H9 (cell line): ENCODE measurements at regions not wholly inside any gene's neighbourhood (a gene's known extent, or its start where the extent isn't known, plus 50 kb on each side); places are given as distances from the start of the nearest gene placed in this dataset.

ENCODE experiments used
- DNase-seq: peaks from one replicate; pipeline ENCODE4 v3.0.0-alpha.2; 2017
- H2AFZ ChIP-seq: one replicate; pipeline ENCODE4 v1.6.1; 2013; ENCODE audit warnings: mild to moderate bottlenecking, low read length, control low read depth, moderate library complexity
- H2AK5ac ChIP-seq: 2 replicates; pipeline ENCODE4 v1.6.1; 2013; ENCODE audit warnings: low read length, control low read depth, mixed read lengths; ENCODE audit not compliant: insufficient read length
- H2BK120ac ChIP-seq: one replicate; pipeline ENCODE4 v1.6.1; 2013; ENCODE audit warnings: low read depth, mild to moderate bottlenecking, low read length, control low read depth, inconsistent platforms; ENCODE audit not compliant: poor library complexity, severe bottlenecking
- H2BK12ac ChIP-seq: 2 replicates; pipeline ENCODE4 v1.6.1; 2013; ENCODE audit warnings: low read length, control low read depth, mixed read lengths, low read depth; ENCODE audit not compliant: insufficient read length
- H2BK15ac ChIP-seq: 2 replicates; pipeline ENCODE4 v1.6.1; 2013; ENCODE audit warnings: low read depth, low read length, control low read depth
- H2BK20ac ChIP-seq: one replicate; pipeline ENCODE4 v1.6.1; 2013; ENCODE audit warnings: low read depth, mild to moderate bottlenecking, low read length, control low read depth, inconsistent platforms; ENCODE audit not compliant: poor library complexity, severe bottlenecking
- H2BK5ac ChIP-seq: 2 replicates; pipeline ENCODE4 v1.6.1; 2013; ENCODE audit warnings: low read length, control low read depth, mixed read lengths; ENCODE audit not compliant: insufficient read length
- H3K14ac ChIP-seq: 2 replicates; pipeline ENCODE4 v1.6.1; 2013; ENCODE audit warnings: low read length, control low read depth; ENCODE audit not compliant: insufficient read depth
- H3K18ac ChIP-seq: 2 replicates; pipeline ENCODE4 v1.6.1; 2013; ENCODE audit warnings: low read depth, mild to moderate bottlenecking, mixed read lengths, low read length, control low read depth; ENCODE audit not compliant: insufficient read length
- H3K23ac ChIP-seq: 2 replicates; pipeline ENCODE4 v1.6.1; 2013; ENCODE audit warnings: low read length, control low read depth, mixed read lengths, low read depth; ENCODE audit not compliant: insufficient read length
- H3K23me2 ChIP-seq: 2 replicates; pipeline ENCODE4 v1.6.1; 2013; ENCODE audit warnings: low read depth, mild to moderate bottlenecking, mixed read lengths, low read length, control low read depth; ENCODE audit not compliant: insufficient read length, poor library complexity, severe bottlenecking
- H3K27ac ChIP-seq: 2 replicates; pipeline ENCODE4 v1.5.1; 2013; ENCODE audit warnings: low read length, control low read depth, mixed read lengths, low read depth; ENCODE audit not compliant: insufficient read length
- H3K27me3 ChIP-seq: 2 replicates; pipeline ENCODE4 v1.6.1; 2013; ENCODE audit warnings: low read length, control low read depth, inconsistent platforms; ENCODE audit not compliant: insufficient read depth
- H3K4ac ChIP-seq: 2 replicates; pipeline ENCODE4 v1.6.1; 2013; ENCODE audit warnings: low read depth, mild to moderate bottlenecking, control low read depth, inconsistent platforms, low read length, moderate library complexity
- H3K4me1 ChIP-seq: 2 replicates; pipeline ENCODE4 v1.6.1; 2013; ENCODE audit warnings: low read length, control low read depth, inconsistent platforms; ENCODE audit not compliant: insufficient read depth
- H3K4me2 ChIP-seq: 2 replicates; pipeline ENCODE4 v1.6.1; 2013; ENCODE audit warnings: low read length, control low read depth, mixed read lengths; ENCODE audit not compliant: insufficient read length, insufficient read depth
- H3K56ac ChIP-seq: 2 replicates; pipeline ENCODE4 v1.6.1; 2013; ENCODE audit warnings: low read depth, mild to moderate bottlenecking, mixed read lengths, low read length, control low read depth; ENCODE audit not compliant: insufficient read length
- H3K79me1 ChIP-seq: 2 replicates; pipeline ENCODE4 v1.6.1; 2013; ENCODE audit warnings: low read depth, mild to moderate bottlenecking, moderate library complexity, low read length, control low read depth, inconsistent platforms; ENCODE audit not compliant: insufficient read depth, poor library complexity, severe bottlenecking
- H3K79me2 ChIP-seq: 2 replicates; pipeline ENCODE4 v1.6.1; 2013; ENCODE audit warnings: low read length, control low read depth, inconsistent platforms; ENCODE audit not compliant: insufficient read depth
- H3K9ac ChIP-seq: 2 replicates; pipeline ENCODE4 v1.6.1; 2013; ENCODE audit warnings: low read length, control low read depth, mixed read lengths; ENCODE audit not compliant: insufficient read length; ENCODE audit errors: extremely low read depth
- H3K9me3 ChIP-seq: one replicate; pipeline ENCODE4 v1.6.1; 2013; ENCODE audit warnings: low read depth, low read length, inconsistent platforms; ENCODE audit not compliant: control insufficient read depth
- H3T11ph ChIP-seq: one replicate; pipeline ENCODE4 v1.6.1; 2013; ENCODE audit warnings: mild to moderate bottlenecking, low read length, control low read depth, inconsistent platforms
- H4K20me1 ChIP-seq: one replicate; pipeline ENCODE4 v1.6.1; 2013; ENCODE audit not compliant: control insufficient read depth, insufficient read length, insufficient read depth
- H4K5ac ChIP-seq: 2 replicates; pipeline ENCODE4 v1.6.1; 2013; ENCODE audit warnings: low read depth, mild to moderate bottlenecking, mixed read lengths, low read length, control low read depth; ENCODE audit not compliant: insufficient read length
- H4K8ac ChIP-seq: replicated peaks from 2 replicates; pipeline ENCODE4 v1.6.1; 2013; ENCODE audit warnings: low read length, control low read depth, mixed read lengths, low read depth; ENCODE audit not compliant: insufficient read length
- H4K91ac ChIP-seq: 2 replicates; pipeline ENCODE4 v1.6.1; 2013; ENCODE audit warnings: low read depth, mild to moderate bottlenecking, moderate library complexity, mixed read lengths, low read length, control low read depth; ENCODE audit not compliant: insufficient read length
- H3K27ac Mint-ChIP-seq, 3 experiments: 2 replicates in 2 of 3; 3 replicates in 1 of 3; pipeline ENCODE4 v1.8.0; 2020 to 2021; ENCODE audit warnings: mixed read lengths in 3 of 3, mild to moderate bottlenecking in 1 of 3, moderate library complexity in 1 of 3
- H3K27me3 Mint-ChIP-seq: 2 replicates; pipeline ENCODE4 v1.8.0; 2021; ENCODE audit warnings: low read depth, mild to moderate bottlenecking, moderate library complexity, mixed read lengths
- H3K36me3 Mint-ChIP-seq, 3 experiments: 2 replicates in 2 of 3; 3 replicates in 1 of 3; pipeline ENCODE4 v1.8.0; 2020 to 2021; ENCODE audit warnings: low read depth in 3 of 3, mixed read lengths in 3 of 3; ENCODE audit not compliant: insufficient read depth in 1 of 3
- H3K4me1 Mint-ChIP-seq, 2 experiments: 2 replicates each; pipeline ENCODE4 v1.8.0; 2020; ENCODE audit warnings: mixed read lengths in 2 of 2
- H3K4me3 Mint-ChIP-seq, 2 experiments: 2 replicates in 1 of 2; 3 replicates in 1 of 2; pipeline ENCODE4 v1.8.0; 2020 to 2021; ENCODE audit warnings: mild to moderate bottlenecking in 2 of 2, mixed read lengths in 2 of 2, moderate library complexity in 1 of 2
- H3K9me3 Mint-ChIP-seq, 2 experiments: 2 replicates in 1 of 2; 3 replicates in 1 of 2; pipeline ENCODE4 v1.8.0; 2020; ENCODE audit warnings: mild to moderate bottlenecking in 2 of 2, mixed read lengths in 2 of 2, moderate library complexity in 1 of 2
- WGBS: extraction: QIAGEN DNeasy Blood & Tissue Kit; methylation state at CpG from one replicate; pipeline ENCODE4 v1.1.7; 2013; ENCODE audit warnings: missing lambda C conversion rate, low lambda C conversion rate, mixed read lengths; ENCODE audit not compliant: insufficient read length; ENCODE audit errors: extremely low coverage; 5-methylcytosine and 5-hydroxymethylcytosine counted together
- TF ChIP-seq, protein P1 (sequence below): fragments of 200-600 bp; sonication (generic); conservative IDR thresholded peaks from 3 replicates; pipeline ENCODE4 v1.8.0; 2021; ENCODE audit warnings: antibody characterized with exemption, mild to moderate bottlenecking

DNA sequence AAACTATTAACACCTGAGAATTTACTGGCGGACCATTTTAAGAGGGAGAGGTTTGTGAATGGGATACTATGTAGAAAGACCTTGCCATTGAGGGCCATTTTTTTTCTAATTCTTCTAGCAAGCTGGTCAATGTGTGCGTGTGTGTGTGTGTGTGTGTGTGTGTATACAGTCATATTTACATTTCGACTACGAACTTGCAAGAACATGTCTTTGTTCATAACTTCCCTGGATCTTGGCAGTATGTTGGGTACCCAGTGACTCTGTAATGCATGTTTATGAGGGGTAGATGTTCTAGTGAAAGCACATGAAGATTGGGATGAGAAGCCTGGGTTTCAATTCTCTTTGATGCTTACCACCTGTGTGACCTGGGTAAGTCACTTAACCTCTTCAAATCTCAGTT lies 133.6 kb downstream of the UBE2E3 start:
- Histone ChIP-seq H3K9me3 (no peaks in the 10 kb centered on the region), H3K27ac (no peak overlapping the region)
- WGBS = no CpG with 5 or more reads among the region's 4 CpGs

More for the DNA sequence above, 133.6 kb downstream of the UBE2E3 start:
- H3K23ac ChIP-seq = no peak overlapping the region
- H4K5ac ChIP-seq = no peak overlapping the region
- no peaks in the 10 kb centered on the region for H3K4me1 Mint-ChIP-seq
- H2BK5ac ChIP-seq = no peak overlapping the region
- no peak overlapping the region for H4K91ac ChIP-seq
- no peak for DNase-seq
- H2BK12ac ChIP-seq = no peak overlapping the region
- TF ChIP-seq, protein P1, sequence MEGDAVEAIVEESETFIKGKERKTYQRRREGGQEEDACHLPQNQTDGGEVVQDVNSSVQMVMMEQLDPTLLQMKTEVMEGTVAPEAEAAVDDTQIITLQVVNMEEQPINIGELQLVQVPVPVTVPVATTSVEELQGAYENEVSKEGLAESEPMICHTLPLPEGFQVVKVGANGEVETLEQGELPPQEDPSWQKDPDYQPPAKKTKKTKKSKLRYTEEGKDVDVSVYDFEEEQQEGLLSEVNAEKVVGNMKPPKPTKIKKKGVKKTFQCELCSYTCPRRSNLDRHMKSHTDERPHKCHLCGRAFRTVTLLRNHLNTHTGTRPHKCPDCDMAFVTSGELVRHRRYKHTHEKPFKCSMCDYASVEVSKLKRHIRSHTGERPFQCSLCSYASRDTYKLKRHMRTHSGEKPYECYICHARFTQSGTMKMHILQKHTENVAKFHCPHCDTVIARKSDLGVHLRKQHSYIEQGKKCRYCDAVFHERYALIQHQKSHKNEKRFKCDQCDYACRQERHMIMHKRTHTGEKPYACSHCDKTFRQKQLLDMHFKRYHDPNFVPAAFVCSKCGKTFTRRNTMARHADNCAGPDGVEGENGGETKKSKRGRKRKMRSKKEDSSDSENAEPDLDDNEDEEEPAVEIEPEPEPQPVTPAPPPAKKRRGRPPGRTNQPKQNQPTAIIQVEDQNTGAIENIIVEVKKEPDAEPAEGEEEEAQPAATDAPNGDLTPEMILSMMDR = no peak
- H4K20me1 ChIP-seq = no peaks in the 10 kb centered on the region
- no peaks in the 10 kb centered on the region for H3K79me1 ChIP-seq
- H3K79me2 ChIP-seq = no peaks in the 10 kb centered on the region
- no peaks in the 10 kb centered on the region for H3K27me3 ChIP-seq
- no peak overlapping the region for H3K14ac ChIP-seq
- H3K4me1 ChIP-seq = no peaks in the 10 kb centered on the region
- H3K27ac Mint-ChIP-seq = no peak overlapping the region
- H2BK120ac ChIP-seq = no peak overlapping the region
- H2BK15ac ChIP-seq = no peak overlapping the region
- no peak overlapping the region for H2AFZ ChIP-seq
- no peak overlapping the region for H3T11ph ChIP-seq
- no peak overlapping the region for H3K9ac ChIP-seq
- no peaks in the 10 kb centered on the region for H3K27me3 Mint-ChIP-seq
- no peak overlapping the region for H3K18ac ChIP-seq
- H2AK5ac ChIP-seq = no peak overlapping the region
- H3K36me3 Mint-ChIP-seq = no peaks in the 10 kb centered on the region
- no peak overlapping the region for H2BK20ac ChIP-seq
- no peak overlapping the region for H4K8ac ChIP-seq
- no peak overlapping the region for H3K4me2 ChIP-seq
- no peaks in the 10 kb centered on the region for H3K23me2 ChIP-seq
- no peak overlapping the region for H3K56ac ChIP-seq
- no peaks in the 10 kb centered on the region for H3K9me3 Mint-ChIP-seq
- no peak overlapping the region for H3K4me3 Mint-ChIP-seq
- no peak overlapping the region for H3K4ac ChIP-seq
